ENCODE measurements at regions not wholly inside any gene's neighbourhood (a gene's known extent, or its start where the extent isn't known, plus 50 kb on each side); places are given as distances from the start of the nearest gene placed in this dataset.

DNA sequence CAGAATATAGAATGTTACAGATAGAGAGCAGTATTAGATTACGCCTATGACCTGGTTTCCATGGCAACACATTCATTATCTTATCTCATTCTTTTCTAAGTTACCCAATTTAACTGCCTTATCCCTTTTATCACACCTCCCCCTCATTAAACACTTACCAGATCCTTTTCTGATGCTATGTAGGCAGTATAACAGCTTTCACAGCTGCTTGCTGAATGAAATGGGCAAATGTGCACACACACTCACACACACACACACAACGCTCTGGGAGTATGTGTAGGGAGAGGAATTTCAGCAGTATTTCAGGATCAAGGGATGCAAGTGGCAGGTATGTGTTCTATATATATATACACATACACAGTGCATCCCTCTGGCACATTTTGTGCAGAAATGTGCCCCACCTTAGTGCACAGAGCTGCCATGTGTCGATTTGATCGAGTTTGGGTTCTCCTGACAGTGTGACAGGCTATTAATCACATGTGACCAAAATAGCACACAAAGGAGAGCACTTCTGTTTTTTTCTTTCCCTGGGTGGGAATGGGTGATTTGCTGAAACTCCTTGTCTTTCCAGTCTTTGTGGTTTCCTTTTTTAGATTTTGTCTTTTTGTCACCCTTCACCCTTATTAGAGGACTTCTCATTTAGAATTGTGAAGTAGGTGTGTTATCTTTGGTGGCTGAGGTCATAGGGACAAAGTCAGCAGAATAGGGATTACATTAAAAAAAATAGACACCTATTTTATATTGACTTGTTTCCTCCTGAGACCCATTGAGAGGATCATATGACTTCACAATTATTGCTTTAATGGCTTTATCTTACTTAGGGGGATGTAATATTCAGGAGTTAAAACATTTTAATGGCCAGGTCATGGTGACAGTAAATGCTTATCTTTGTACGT is 553.7 kb downstream of the PDCD6IP start:
- Histone ChIP-seq H3K4me3 (no peak overlapping the region), H3K27ac (no peak overlapping the region)
- TF ChIP-seq, protein P1, sequence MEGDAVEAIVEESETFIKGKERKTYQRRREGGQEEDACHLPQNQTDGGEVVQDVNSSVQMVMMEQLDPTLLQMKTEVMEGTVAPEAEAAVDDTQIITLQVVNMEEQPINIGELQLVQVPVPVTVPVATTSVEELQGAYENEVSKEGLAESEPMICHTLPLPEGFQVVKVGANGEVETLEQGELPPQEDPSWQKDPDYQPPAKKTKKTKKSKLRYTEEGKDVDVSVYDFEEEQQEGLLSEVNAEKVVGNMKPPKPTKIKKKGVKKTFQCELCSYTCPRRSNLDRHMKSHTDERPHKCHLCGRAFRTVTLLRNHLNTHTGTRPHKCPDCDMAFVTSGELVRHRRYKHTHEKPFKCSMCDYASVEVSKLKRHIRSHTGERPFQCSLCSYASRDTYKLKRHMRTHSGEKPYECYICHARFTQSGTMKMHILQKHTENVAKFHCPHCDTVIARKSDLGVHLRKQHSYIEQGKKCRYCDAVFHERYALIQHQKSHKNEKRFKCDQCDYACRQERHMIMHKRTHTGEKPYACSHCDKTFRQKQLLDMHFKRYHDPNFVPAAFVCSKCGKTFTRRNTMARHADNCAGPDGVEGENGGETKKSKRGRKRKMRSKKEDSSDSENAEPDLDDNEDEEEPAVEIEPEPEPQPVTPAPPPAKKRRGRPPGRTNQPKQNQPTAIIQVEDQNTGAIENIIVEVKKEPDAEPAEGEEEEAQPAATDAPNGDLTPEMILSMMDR (IDR thresholded peaks at IDR 0.05), result no peak
- DNase-seq (ENCODE audit: low spot score), result no peak

GRCh38 chr3:34352778-34353331 is 554.4 kb downstream of the PDCD6IP start:
- no peak for DNase-seq (ENCODE audit: low spot score)
- Histone ChIP-seq H3K27ac (no peak overlapping the region), H3K4me3 (no peak overlapping the region)
- TF ChIP-seq, protein P1 (IDR thresholded peaks at IDR 0.05), result no peak

- DNase-seq (ENCODE audit: low spot score), result no peak
- TF ChIP-seq, protein P1 (IDR thresholded peaks at IDR 0.05), result no peak
- Histone ChIP-seq H3K27ac (no peak overlapping the region), H3K4me3 (no peak overlapping the region)
These were observed 559.0 kb downstream of the PDCD6IP start for GRCh38 chr3:34357461-34357860.

DNA sequence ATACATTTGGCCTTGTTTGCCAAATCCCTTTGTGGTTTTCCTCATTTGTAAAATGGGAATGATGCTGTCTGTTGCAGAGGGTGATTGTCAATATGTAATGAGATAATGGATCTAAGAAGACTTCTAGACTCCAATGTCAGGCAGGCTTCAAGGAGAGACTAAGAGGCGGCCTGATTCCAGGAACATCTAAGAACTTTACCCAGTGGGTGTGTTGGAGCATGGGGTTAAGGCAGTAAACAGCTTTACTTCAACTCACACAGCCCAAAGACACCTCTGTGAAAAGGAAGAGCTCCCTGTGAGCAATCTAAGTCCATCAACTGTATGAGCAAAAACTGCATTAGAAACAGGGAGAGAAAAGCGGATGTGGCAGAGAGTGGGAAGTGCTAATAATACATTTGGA is 560.6 kb downstream of the PDCD6IP start:
- TF ChIP-seq, protein P1 (IDR thresholded peaks at IDR 0.05), result no peak
- Histone ChIP-seq H3K27ac (no peak overlapping the region), H3K4me3 (no peak overlapping the region)
- DNase-seq (ENCODE audit: low spot score), result no peak

DNA sequence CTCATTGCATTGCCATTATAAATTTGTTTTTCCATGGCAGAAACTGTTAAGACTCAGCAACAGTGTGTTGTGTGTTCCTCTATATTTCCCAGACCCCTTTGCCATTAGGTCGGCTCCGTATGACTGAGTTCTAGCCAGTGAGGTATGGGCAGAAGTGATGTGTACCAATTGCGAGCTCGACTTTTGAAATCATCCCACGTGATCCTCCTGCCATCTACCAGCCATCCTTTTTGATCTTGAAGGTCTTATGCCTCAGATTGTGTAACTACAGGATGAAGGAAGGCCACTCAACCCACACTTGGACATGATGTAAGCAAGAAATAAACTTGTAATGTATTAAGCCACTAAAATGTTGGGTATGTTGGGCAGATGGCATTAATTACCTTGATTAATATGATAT is 562.3 kb downstream of the PDCD6IP start:
- no peak overlapping the region for H3K27ac ChIP-seq
- no peak for DNase-seq (ENCODE audit: low spot score)

GRCh38 chr3:34361921-34362320 is 563.5 kb downstream of the PDCD6IP start:
- no peak for DNase-seq (ENCODE audit: low spot score)
- TF ChIP-seq, protein P1 (IDR thresholded peaks at IDR 0.05), result no peak
- H3K27ac ChIP-seq, result no peak overlapping the region
- H3K4me3 ChIP-seq, result no peak overlapping the region

More for the DNA sequence above, 562.3 kb downstream of the PDCD6IP start:
- H3K4me3 ChIP-seq, result no peak overlapping the region
- TF ChIP-seq, protein P1 (IDR thresholded peaks at IDR 0.05), result no peak

- no peak overlapping the region for H3K4me3 ChIP-seq
- H3K27ac ChIP-seq, result no peak overlapping the region
- TF ChIP-seq, protein P1 (IDR thresholded peaks at IDR 0.05), result no peak
- DNase-seq (ENCODE audit: low spot score), result no peak
These were observed 564.5 kb downstream of the PDCD6IP start for GRCh38 chr3:34362910-34363309.
